Osteocyte (in vitro differentiated cells): ENCODE measurements at regions not wholly inside any gene's neighbourhood (a gene's known extent, or its start where the extent isn't known, plus 50 kb on each side); places are given as distances from the start of the nearest gene placed in this dataset.
"Not testable (repeated sequence)": the region's sequence is repeated elsewhere in the genome, so short reads cannot be mapped to it uniquely, and the experiment has no call there.

Source experiments
- DNase-seq: peaks from one replicate; pipeline ENCODE4 v3.0.0; 2021; ENCODE audit warnings: mixed read lengths; ENCODE audit not compliant: unreplicated experiment; ENCODE audit errors: extremely low spot score
- H3K27ac Mint-ChIP-seq: one replicate; pipeline ENCODE4 v1.8.0; 2021; ENCODE audit warnings: mild to moderate bottlenecking, mixed read lengths; ENCODE audit not compliant: unreplicated experiment
- H3K27me3 Mint-ChIP-seq: one replicate; pipeline ENCODE4 v1.8.0; 2021; ENCODE audit warnings: mixed read lengths; ENCODE audit not compliant: unreplicated experiment
- H3K36me3 Mint-ChIP-seq: one replicate; pipeline ENCODE4 v1.8.0; 2021; ENCODE audit warnings: mixed read lengths; ENCODE audit not compliant: unreplicated experiment
- H3K4me1 Mint-ChIP-seq: one replicate; pipeline ENCODE4 v1.8.0; 2021; ENCODE audit warnings: mixed read lengths; ENCODE audit not compliant: unreplicated experiment
- H3K4me3 Mint-ChIP-seq: one replicate; pipeline ENCODE4 v1.8.0; 2021; ENCODE audit warnings: mild to moderate bottlenecking, moderate library complexity, mixed read lengths; ENCODE audit not compliant: unreplicated experiment
- H3K9me3 Mint-ChIP-seq: one replicate; pipeline ENCODE4 v1.8.0; 2021; ENCODE audit warnings: mixed read lengths; ENCODE audit not compliant: unreplicated experiment
- TF ChIP-seq, protein P1 (sequence below): fragments of 200-600 bp; sonication (generic); IDR thresholded peaks from 2 replicates; pipeline ENCODE4 v1.5.0; 2021; ENCODE audit warnings: antibody characterized with exemption, mild to moderate bottlenecking, moderate library complexity

GRCh38 chr3:81072591-81072990, 688.9 kb downstream of the GBE1 start:
- H3K4me1 Mint-ChIP-seq, result no peaks in the 10 kb centered on the region
- H3K36me3 Mint-ChIP-seq, result no peaks in the 10 kb centered on the region
- no peak overlapping the region for H3K27ac Mint-ChIP-seq
- H3K9me3 Mint-ChIP-seq, result peaks cover 15% of the 10 kb centered on the region
- TF ChIP-seq, protein P1, sequence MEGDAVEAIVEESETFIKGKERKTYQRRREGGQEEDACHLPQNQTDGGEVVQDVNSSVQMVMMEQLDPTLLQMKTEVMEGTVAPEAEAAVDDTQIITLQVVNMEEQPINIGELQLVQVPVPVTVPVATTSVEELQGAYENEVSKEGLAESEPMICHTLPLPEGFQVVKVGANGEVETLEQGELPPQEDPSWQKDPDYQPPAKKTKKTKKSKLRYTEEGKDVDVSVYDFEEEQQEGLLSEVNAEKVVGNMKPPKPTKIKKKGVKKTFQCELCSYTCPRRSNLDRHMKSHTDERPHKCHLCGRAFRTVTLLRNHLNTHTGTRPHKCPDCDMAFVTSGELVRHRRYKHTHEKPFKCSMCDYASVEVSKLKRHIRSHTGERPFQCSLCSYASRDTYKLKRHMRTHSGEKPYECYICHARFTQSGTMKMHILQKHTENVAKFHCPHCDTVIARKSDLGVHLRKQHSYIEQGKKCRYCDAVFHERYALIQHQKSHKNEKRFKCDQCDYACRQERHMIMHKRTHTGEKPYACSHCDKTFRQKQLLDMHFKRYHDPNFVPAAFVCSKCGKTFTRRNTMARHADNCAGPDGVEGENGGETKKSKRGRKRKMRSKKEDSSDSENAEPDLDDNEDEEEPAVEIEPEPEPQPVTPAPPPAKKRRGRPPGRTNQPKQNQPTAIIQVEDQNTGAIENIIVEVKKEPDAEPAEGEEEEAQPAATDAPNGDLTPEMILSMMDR, result no peak
- H3K27me3 Mint-ChIP-seq, result no peaks in the 10 kb centered on the region
- no peak overlapping the region for H3K4me3 Mint-ChIP-seq
- no peak for DNase-seq

DNA sequence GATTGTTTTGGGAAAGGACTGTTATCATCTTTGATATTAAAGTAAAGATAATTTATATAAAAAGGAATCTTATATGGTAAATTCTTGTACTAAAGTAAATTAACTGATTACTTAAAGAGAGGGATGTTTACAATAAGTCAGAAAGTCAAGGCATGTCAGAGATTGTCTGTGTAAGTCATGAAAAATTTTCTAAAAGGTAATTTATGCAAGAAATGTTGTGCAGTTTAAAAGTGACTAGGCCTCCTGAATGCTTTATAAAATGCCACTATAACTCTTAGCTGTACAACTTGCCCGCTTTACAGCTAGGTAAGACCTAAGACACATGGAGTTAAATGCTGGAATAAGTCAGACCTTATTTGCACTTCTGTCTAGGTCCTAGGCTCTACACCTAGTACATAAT, 692.9 kb downstream of the GBE1 start:
- Mint-ChIP-seq H3K4me1 (no peaks in the 10 kb centered on the region), H3K4me3 (no peak overlapping the region), H3K9me3 (peaks cover 36% of the 10 kb centered on the region), H3K27me3 (peaks cover 3% of the 10 kb centered on the region), H3K36me3 (no peaks in the 10 kb centered on the region), H3K27ac (no peak overlapping the region)
- TF ChIP-seq, protein P1, result no peak
- DNase-seq, result no peak

DNA sequence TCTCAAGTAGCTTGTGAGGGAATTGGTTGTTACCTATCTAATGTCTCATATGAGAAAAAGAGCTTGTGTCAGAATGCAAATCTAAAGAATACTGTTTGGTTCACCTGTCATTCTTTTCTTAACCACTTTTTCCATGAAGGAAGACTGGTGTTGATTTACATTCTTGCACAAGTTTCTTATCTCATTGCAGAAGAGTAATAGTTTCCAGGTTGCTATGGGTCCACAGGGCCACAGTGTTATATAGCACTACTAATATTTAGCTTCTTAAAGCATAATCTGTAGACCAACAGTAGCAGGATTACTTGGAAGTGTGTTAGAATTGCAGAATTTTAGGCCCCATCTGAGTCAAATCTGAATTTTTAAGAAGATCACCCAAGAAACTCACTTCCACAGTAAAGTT, 697.5 kb downstream of the GBE1 start:
- Mint-ChIP-seq H3K4me3 (no peak overlapping the region), H3K9me3 (peaks cover 27% of the 10 kb centered on the region), H3K27ac (no peak overlapping the region), H3K36me3 (no peaks in the 10 kb centered on the region), H3K27me3 (peaks cover 3% of the 10 kb centered on the region), H3K4me1 (no peaks in the 10 kb centered on the region)
- TF ChIP-seq, protein P1, result no peak
- no peak for DNase-seq

DNA sequence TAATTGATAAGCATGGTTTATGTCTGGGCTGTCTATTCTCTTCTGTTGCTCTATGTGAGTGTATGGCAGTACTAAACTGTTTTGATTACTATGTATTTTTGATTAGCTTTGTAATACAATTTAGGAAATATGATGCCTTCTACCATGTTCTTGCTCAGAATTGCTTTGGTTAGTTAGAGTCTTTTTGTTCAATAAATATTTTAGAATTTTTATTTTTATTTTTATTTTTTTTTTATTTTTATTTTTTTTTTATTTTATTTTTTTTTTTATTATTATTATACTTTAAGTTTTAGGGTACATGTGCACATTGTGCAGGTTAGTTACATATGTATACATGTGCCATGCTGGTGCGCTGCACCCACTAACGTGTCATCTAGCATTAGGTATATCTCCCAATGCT, 710.3 kb downstream of the GBE1 start:
- H3K4me1 Mint-ChIP-seq, H3K4me3 Mint-ChIP-seq, H3K9me3 Mint-ChIP-seq, H3K27me3 Mint-ChIP-seq, H3K36me3 Mint-ChIP-seq, H3K27ac Mint-ChIP-seq, DNase-seq: not testable (repeated sequence)

- TF ChIP-seq, protein P1, result no peak
Observed at GRCh38 chr3:81048058-81048665, 713.3 kb downstream of the GBE1 start.

GRCh38 chr3:81045976-81046375, 715.5 kb downstream of the GBE1 start:
- Mint-ChIP-seq H3K4me1 (no peaks in the 10 kb centered on the region), H3K4me3 (no peak overlapping the region), H3K27ac (no peak overlapping the region), H3K9me3 (no peaks in the 10 kb centered on the region), H3K27me3 (peaks cover 5% of the 10 kb centered on the region), H3K36me3 (no peaks in the 10 kb centered on the region)
- TF ChIP-seq, protein P1, result no peak
- no peak for DNase-seq

More at GRCh38 chr3:81048058-81048665, 713.3 kb downstream of the GBE1 start:
- peaks cover 5% of the 10 kb centered on the region for H3K27me3 Mint-ChIP-seq
- no peak overlapping the region for H3K4me3 Mint-ChIP-seq
- no peaks in the 10 kb centered on the region for H3K36me3 Mint-ChIP-seq
- no peaks in the 10 kb centered on the region for H3K9me3 Mint-ChIP-seq
- DNase-seq, result no peak
- no peaks in the 10 kb centered on the region for H3K4me1 Mint-ChIP-seq
- no peak overlapping the region for H3K27ac Mint-ChIP-seq
